ENCODE measurements at regions not wholly inside any gene's neighbourhood (a gene's known extent, or its start where the extent isn't known, plus 50 kb on each side); places are given as distances from the start of the nearest gene placed in this dataset.

DNA sequence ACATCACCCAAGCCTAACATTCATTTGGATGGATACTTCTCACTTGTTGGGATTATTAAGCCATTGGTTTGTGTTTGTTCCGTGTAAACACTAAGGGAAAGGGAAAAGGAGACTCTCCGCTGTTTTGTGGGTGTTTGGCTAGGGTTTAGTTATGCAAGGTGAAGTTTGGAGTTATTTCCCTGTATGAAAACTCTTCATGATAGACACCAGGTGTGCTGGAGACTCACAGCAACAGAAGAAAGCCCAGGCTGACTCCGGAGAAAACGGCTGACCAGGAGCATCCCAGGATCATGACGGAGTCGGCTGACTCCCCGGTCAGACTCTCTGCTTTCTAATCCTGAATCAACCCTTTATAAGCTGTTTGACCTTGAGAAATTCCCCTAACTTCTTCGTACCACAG, 94.1 kb upstream of the KLF6 start:
- TF ChIP-seq ZBTB7A (IDR thresholded peaks at IDR 0.05; ENCODE audit: low read depth) (no peak), NFIC (IDR thresholded peaks at IDR 0.05) (no peak), CEBPB (IDR thresholded peaks at IDR 0.05) (no peak), TEAD4 (IDR thresholded peaks at IDR 0.05) (no peak), EP300 (IDR thresholded peaks at IDR 0.05; ENCODE audit: borderline replicate concordance) (no peak), FOXM1 (IDR thresholded peaks at IDR 0.05; ENCODE audit: borderline replicate concordance, low read depth) (no peak), RAD21 (IDR thresholded peaks at IDR 0.05; ENCODE audit: low read depth) (no peak), CREB1 (IDR thresholded peaks at IDR 0.05; ENCODE audit: low read depth) (no peak), YY1 (IDR thresholded peaks at IDR 0.05; ENCODE audit: low read depth) (no peak), TCF12 (IDR thresholded peaks at IDR 0.05; ENCODE audit: low read depth) (no peak), TAF1 (IDR thresholded peaks at IDR 0.05; ENCODE audit: low read depth) (no peak), EGR1 (IDR thresholded peaks at IDR 0.05) (no peak)
- TF ChIP-seq, protein P1, sequence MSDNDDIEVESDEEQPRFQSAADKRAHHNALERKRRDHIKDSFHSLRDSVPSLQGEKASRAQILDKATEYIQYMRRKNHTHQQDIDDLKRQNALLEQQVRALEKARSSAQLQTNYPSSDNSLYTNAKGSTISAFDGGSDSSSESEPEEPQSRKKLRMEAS (IDR thresholded peaks at IDR 0.05) = no peak
- TF ChIP-seq, protein P2, sequence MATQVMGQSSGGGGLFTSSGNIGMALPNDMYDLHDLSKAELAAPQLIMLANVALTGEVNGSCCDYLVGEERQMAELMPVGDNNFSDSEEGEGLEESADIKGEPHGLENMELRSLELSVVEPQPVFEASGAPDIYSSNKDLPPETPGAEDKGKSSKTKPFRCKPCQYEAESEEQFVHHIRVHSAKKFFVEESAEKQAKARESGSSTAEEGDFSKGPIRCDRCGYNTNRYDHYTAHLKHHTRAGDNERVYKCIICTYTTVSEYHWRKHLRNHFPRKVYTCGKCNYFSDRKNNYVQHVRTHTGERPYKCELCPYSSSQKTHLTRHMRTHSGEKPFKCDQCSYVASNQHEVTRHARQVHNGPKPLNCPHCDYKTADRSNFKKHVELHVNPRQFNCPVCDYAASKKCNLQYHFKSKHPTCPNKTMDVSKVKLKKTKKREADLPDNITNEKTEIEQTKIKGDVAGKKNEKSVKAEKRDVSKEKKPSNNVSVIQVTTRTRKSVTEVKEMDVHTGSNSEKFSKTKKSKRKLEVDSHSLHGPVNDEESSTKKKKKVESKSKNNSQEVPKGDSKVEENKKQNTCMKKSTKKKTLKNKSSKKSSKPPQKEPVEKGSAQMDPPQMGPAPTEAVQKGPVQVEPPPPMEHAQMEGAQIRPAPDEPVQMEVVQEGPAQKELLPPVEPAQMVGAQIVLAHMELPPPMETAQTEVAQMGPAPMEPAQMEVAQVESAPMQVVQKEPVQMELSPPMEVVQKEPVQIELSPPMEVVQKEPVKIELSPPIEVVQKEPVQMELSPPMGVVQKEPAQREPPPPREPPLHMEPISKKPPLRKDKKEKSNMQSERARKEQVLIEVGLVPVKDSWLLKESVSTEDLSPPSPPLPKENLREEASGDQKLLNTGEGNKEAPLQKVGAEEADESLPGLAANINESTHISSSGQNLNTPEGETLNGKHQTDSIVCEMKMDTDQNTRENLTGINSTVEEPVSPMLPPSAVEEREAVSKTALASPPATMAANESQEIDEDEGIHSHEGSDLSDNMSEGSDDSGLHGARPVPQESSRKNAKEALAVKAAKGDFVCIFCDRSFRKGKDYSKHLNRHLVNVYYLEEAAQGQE (IDR thresholded peaks at IDR 0.05; ENCODE audit: low read depth) = no peak
- TF ChIP-seq, protein P3, sequence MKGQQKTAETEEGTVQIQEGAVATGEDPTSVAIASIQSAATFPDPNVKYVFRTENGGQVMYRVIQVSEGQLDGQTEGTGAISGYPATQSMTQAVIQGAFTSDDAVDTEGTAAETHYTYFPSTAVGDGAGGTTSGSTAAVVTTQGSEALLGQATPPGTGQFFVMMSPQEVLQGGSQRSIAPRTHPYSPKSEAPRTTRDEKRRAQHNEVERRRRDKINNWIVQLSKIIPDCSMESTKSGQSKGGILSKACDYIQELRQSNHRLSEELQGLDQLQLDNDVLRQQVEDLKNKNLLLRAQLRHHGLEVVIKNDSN (IDR thresholded peaks at IDR 0.05) = no peak

DNA sequence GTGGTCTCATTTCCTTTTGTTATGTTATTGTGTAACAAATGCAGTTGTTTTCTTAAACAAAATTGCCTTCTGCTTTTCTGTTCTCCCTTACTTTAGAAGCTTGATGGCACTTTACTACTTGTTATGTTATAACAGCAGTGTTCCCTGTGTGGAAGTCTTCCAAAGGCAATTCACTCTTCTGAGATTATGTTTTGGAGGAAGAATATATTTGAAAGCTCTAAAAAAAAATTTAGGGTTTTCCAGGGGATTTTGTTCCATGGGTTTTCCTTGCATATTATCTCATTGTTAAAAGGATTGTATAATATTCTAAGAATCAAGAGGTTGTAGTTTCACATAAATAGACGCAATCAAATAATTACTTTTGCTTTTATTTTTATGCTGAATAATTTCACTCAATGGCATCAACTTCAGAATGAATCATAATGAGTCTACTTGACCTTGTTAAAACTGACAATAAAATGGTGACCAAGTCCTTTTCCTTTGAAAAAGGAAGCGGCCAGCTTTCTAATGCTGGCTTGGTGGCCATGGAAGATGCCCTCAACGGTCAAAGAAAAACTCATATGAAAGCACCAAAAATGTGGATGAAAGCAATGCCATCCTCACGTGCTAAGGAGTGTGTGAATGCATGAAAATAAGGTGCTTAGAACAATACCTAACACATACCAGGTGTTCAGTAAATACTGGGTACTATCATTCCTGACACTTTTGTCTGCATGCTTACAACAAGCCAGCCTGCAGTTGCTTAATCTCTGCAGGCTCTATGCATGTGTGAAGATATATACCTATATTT, 92.4 kb upstream of the KLF6 start:
- TF ChIP-seq, protein P1 (IDR thresholded peaks at IDR 0.05) = no peak
- TF ChIP-seq, protein P2 (IDR thresholded peaks at IDR 0.05; ENCODE audit: low read depth) = no peak
- TF ChIP-seq TEAD4 (IDR thresholded peaks at IDR 0.05) = no peak
- no peak for TF ChIP-seq YY1 (IDR thresholded peaks at IDR 0.05; ENCODE audit: low read depth)

DNA sequence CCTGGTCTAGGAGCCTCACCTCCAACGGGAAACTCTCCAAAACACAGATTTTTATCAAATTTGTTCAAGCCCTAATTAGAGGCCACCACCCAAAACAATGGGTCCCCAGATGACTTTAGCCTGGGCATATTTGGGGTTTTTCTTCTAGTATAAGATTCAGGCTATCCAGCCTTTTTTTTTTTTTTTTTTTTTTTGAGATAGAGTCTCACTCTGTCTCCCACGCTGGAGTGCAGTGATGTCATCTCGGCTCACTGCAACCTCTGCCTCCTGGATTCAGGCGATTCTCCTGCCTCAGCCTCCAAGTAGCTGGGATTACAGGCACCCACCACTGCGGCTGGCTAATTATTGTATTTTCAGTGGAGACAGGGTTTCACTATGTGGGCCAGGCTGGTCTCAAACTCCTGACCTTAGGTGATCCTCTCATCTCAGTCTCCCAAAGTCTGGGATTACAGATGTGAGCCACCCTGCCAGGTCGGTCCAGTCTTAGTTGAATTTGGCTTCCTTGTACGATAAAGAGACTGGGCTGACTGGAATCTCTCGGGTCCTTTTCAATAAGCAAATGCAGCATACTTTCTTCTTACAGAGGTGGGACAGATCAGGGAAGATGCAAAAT, 91.4 kb upstream of the KLF6 start:
- TF ChIP-seq, protein P2 (IDR thresholded peaks at IDR 0.05; ENCODE audit: low read depth) = no peak

DNA sequence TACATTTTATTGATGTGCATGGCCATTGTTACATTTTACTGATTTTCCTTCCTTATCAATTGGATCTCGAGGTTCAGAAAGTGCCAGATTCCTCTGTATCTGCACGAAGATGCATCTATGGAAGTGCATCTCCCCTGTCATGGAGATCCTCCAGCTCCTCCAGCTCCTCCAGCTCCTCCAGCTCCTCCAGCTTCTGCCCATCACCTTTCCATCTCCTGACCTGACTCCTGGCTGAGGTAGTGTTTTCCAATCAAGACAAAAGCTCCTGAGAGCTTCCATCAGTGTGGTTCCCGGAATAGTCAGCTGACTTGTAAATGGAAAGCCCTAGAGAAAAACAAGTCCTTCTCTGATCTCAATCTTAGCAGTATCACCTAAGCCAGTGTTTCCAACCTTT, 90.8 kb upstream of the KLF6 start:
- TF ChIP-seq ZBTB7A (IDR thresholded peaks at IDR 0.05; ENCODE audit: low read depth) (no peak), RAD21 (IDR thresholded peaks at IDR 0.05; ENCODE audit: low read depth) (no peak), EP300 (IDR thresholded peaks at IDR 0.05; ENCODE audit: borderline replicate concordance) (no peak), FOXM1 (IDR thresholded peaks at IDR 0.05; ENCODE audit: borderline replicate concordance, low read depth) (no peak), NFIC (IDR thresholded peaks at IDR 0.05) (no peak), TAF1 (IDR thresholded peaks at IDR 0.05; ENCODE audit: low read depth) (no peak), TEAD4 (IDR thresholded peaks at IDR 0.05) (no peak), CEBPB (IDR thresholded peaks at IDR 0.05) (no peak), CREB1 (IDR thresholded peaks at IDR 0.05; ENCODE audit: low read depth) (no peak), YY1 (IDR thresholded peaks at IDR 0.05; ENCODE audit: low read depth) (no peak), TCF12 (IDR thresholded peaks at IDR 0.05; ENCODE audit: low read depth) (no peak), EGR1 (IDR thresholded peaks at IDR 0.05) (no peak)
- TF ChIP-seq, protein P3 (IDR thresholded peaks at IDR 0.05) = no peak
- TF ChIP-seq, protein P1 (IDR thresholded peaks at IDR 0.05) = no peak
- TF ChIP-seq, protein P2 (IDR thresholded peaks at IDR 0.05; ENCODE audit: low read depth) = no peak

Measured in Ishikawa (cell line).